C4-2B (cell line): ENCODE measurements at regions not wholly inside any gene's neighbourhood (a gene's known extent, or its start where the extent isn't known, plus 50 kb on each side); places are given as distances from the start of the nearest gene placed in this dataset.

Experiments
- ZFX ChIP-seq: fragments of 450-650 bp; IDR thresholded peaks from 2 replicates; pipeline ENCODE4 v1.6.1; 2017
- TF ChIP-seq, protein P1 (sequence below): fragments of 450-650 bp; conservative IDR thresholded peaks from 2 replicates; pipeline ENCODE4 v1.5.1; 2017; ENCODE audit warnings: mild to moderate bottlenecking

DNA sequence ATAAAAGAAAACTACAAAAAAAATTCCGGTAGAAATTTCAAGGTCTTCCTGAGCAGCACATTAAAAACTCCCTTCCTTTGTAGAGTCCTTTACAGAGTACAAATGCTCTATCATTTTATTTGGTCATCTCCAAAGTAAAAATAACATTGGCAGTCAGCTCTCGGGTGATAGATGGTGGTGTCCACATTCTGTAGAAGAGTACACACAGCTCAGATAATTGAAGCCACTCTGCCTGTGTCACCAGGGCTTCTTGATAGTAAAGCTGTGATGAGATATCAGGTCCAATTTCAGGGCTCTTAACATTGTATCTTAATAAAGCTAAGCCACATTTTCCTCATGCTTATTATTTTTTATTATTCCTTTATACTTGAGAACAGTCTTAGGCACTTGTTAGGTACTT, 371.6 kb downstream of the TAFA4 start:
- TF ChIP-seq, protein P1, sequence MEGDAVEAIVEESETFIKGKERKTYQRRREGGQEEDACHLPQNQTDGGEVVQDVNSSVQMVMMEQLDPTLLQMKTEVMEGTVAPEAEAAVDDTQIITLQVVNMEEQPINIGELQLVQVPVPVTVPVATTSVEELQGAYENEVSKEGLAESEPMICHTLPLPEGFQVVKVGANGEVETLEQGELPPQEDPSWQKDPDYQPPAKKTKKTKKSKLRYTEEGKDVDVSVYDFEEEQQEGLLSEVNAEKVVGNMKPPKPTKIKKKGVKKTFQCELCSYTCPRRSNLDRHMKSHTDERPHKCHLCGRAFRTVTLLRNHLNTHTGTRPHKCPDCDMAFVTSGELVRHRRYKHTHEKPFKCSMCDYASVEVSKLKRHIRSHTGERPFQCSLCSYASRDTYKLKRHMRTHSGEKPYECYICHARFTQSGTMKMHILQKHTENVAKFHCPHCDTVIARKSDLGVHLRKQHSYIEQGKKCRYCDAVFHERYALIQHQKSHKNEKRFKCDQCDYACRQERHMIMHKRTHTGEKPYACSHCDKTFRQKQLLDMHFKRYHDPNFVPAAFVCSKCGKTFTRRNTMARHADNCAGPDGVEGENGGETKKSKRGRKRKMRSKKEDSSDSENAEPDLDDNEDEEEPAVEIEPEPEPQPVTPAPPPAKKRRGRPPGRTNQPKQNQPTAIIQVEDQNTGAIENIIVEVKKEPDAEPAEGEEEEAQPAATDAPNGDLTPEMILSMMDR = no peak
- TF ChIP-seq ZFX = no peak
